Spleen (tissue), 11 donors: ENCODE measurements at regions not wholly inside any gene's neighbourhood (a gene's known extent, or its start where the extent isn't known, plus 50 kb on each side); places are given as distances from the start of the nearest gene placed in this dataset.
"Not testable (repeated sequence)": the region's sequence is repeated elsewhere in the genome, so short reads cannot be mapped to it uniquely, and the experiment has no call there.

Experiments
- DNase-seq: peaks from one replicate; pipeline ENCODE4 v3.0.0-alpha.2; 2020
- H3K27ac ChIP-seq, 8 donors: fragments of 200-600 bp; sonication (generic) in 7 of 8; 1 replicate in 4 of 8; 2 replicates in 4 of 8; pipeline versions ENCODE4 v1.5.0 to v1.8.0; 2016 to 2021; ENCODE audit warnings: inconsistent platforms in 4 of 8, mild to moderate bottlenecking in 4 of 8, moderate library complexity in 1 of 8
- H3K27me3 ChIP-seq, 7 donors: fragments of 200-600 bp; sonication (generic) in 6 of 7; replicated peaks in 1 of 7; 1 replicate in 4 of 7; 2 replicates in 3 of 7; pipeline versions ENCODE4 v1.5.0 to v1.8.0; 2016 to 2021; ENCODE audit warnings: inconsistent platforms in 3 of 7, mild to moderate bottlenecking in 1 of 7
- H3K36me3 ChIP-seq, 6 donors: fragments of 200-600 bp; sonication (generic) in 5 of 6; 1 replicate in 4 of 6; 2 replicates in 2 of 6; pipeline versions ENCODE4 v1.5.0 to v1.8.0; 2016 to 2021; ENCODE audit warnings: inconsistent platforms in 2 of 6
- H3K4me1 ChIP-seq, 6 donors: fragments of 200-600 bp; sonication (generic) in 5 of 6; 1 replicate in 3 of 6; 2 replicates in 3 of 6; pipeline versions ENCODE4 v1.5.0 to v1.8.0; 2016 to 2021; ENCODE audit warnings: inconsistent platforms in 3 of 6
- H3K4me3 ChIP-seq, 8 donors: fragments of 200-600 bp; sonication (generic) in 7 of 8; 1 replicate in 4 of 8; 2 replicates in 4 of 8; pipeline versions ENCODE4 v1.5.0 to v1.8.0; 2016 to 2021; ENCODE audit warnings: inconsistent platforms in 4 of 8, mild to moderate bottlenecking in 4 of 8, moderate library complexity in 2 of 8
- H3K9me3 ChIP-seq, 8 donors: fragments of 200-600 bp; sonication (generic) in 7 of 8; 1 replicate in 4 of 8; 2 replicates in 4 of 8; pipeline versions ENCODE4 v1.5.0 to v1.8.0; 2016 to 2021; ENCODE audit warnings: inconsistent platforms in 4 of 8
- POLR2A ChIP-seq, 3 donors: fragments of 450-650 bp; IDR thresholded peaks; one replicate each; pipeline ENCODE4 v1.5.1; 2017; ENCODE audit warnings: antibody characterized with exemption in 3 of 3, mild to moderate bottlenecking in 1 of 3
- POLR2AphosphoS5 ChIP-seq, 3 donors: sonication (generic); formaldehyde crosslinking; IDR thresholded peaks; one replicate each; pipeline ENCODE4 v1.5.1; 2017; ENCODE audit warnings: antibody characterized with exemption in 3 of 3
- WGBS, 5 donors: extraction: QIAGEN DNeasy Blood & Tissue Kit in 3 of 5; methylation state at CpG; one replicate each; pipeline versions ENCODE4 v1.1.5 to v1.1.7; 2013 to 2018; 5-methylcytosine and 5-hydroxymethylcytosine counted together
- intact Hi-C: fragments of 100-400 bp; cut with DNase I; formaldehyde crosslinking; loops from one replicate; pipeline ENCODE4 v1.15.0; 2023; ENCODE audit warnings: low total_unique reads
- TF ChIP-seq, protein P1 (sequence below), 11 experiments: fragments of 200-600 bp in 7 of 11; fragments of 450-650 bp in 4 of 11; sonication (generic) in 4 of 11; IDR thresholded peaks in 8 of 11; conservative IDR thresholded peaks in 3 of 11; 1 replicate in 7 of 11; 2 replicates in 4 of 11; pipeline versions ENCODE4 v1.4.0 to v1.8.0; 2016 to 2021; ENCODE audit warnings: antibody characterized with exemption in 11 of 11, inconsistent platforms in 4 of 11, mild to moderate bottlenecking in 1 of 11
- donor health status: healthy with polysubstance abuse.
- donor health status: DM: no; HTN: no; CAD: no; lungs with moderate emphysema.
- donor health status: DM: no; HTN: no; CAD: no.
- donor health status: Bipolar disorder and iron deficiency.
- donor health status: healthy.
- donor health status: DM: no; HTN: no; CAD: no.
- donor health status: DM: yes; HTN: yes; CAD: no.

DNA sequence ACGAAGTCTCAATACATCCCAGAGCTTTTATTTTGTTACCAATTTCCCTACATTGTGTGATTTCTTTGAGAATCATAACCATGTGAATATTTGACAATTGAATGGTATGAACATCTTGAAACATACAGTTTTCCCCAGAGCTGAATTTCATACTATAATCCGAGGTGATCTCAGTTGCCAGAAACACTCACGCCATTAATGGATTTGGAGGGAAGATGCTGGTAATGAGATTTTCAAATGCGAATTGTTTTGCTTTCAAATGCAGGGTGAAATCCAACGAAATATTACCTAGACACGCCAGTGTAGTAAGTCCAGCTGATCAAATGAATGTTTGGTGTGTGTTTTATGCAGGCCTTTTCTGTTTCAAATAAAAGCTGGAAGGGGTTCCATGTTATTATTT lies 277.8 kb upstream of the CDH5 start:
- Histone ChIP-seq H3K9me3 (no peaks in the 10 kb centered on the region), H3K4me1 (no peaks in the 10 kb centered on the region), H3K27ac (no peak overlapping the region), H3K4me3 (no peak overlapping the region), H3K27me3 (no peaks in the 10 kb centered on the region), H3K36me3 (no peaks in the 10 kb centered on the region)
- 82 to 88% (median 83%) methylated on average over 6 of the region's 6 CpGs for WGBS, 5 donors
- TF ChIP-seq POLR2AphosphoS5 (IDR thresholded peaks at IDR 0.05): no peak
- no peak for TF ChIP-seq POLR2A (IDR thresholded peaks at IDR 0.05)
- TF ChIP-seq, protein P1, sequence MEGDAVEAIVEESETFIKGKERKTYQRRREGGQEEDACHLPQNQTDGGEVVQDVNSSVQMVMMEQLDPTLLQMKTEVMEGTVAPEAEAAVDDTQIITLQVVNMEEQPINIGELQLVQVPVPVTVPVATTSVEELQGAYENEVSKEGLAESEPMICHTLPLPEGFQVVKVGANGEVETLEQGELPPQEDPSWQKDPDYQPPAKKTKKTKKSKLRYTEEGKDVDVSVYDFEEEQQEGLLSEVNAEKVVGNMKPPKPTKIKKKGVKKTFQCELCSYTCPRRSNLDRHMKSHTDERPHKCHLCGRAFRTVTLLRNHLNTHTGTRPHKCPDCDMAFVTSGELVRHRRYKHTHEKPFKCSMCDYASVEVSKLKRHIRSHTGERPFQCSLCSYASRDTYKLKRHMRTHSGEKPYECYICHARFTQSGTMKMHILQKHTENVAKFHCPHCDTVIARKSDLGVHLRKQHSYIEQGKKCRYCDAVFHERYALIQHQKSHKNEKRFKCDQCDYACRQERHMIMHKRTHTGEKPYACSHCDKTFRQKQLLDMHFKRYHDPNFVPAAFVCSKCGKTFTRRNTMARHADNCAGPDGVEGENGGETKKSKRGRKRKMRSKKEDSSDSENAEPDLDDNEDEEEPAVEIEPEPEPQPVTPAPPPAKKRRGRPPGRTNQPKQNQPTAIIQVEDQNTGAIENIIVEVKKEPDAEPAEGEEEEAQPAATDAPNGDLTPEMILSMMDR (IDR thresholded peaks at IDR 0.05 in 8 of 11, conservative IDR thresholded peaks at IDR 0.05 in 3 of 11): no peak
- DNase-seq: no peak
- intact Hi-C loops: no loop called here

DNA sequence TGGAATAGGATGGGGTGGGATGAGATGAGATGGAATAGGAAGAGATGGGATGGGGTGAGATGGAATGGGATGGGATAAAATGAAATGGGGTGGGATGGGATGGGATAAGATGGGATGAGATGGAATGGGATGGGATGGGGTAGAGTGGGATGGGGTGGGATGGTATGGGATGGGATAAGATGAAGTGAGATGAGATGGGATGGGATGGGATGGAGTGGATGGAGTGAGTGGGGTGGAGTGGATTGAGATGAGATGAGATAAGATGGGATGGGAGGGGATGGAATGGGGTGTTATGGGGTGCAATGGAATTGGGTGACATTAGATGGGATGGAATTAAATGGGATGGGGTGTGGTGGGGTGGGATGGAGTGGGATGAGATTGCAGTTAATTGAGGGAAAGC lies 279.2 kb upstream of the CDH5 start:
- no peaks in the 10 kb centered on the region for H3K27me3 ChIP-seq
- intact Hi-C loops: no loop called here
- DNase-seq: no peak
- no peaks in the 10 kb centered on the region for H3K36me3 ChIP-seq
- H3K4me1 ChIP-seq: no peaks in the 10 kb centered on the region
- TF ChIP-seq POLR2A (IDR thresholded peaks at IDR 0.05): no peak
- TF ChIP-seq POLR2AphosphoS5 (IDR thresholded peaks at IDR 0.05): no peak
- TF ChIP-seq, protein P1 (IDR thresholded peaks at IDR 0.05 in 8 of 11, conservative IDR thresholded peaks at IDR 0.05 in 3 of 11): no peak
- H3K4me3 ChIP-seq: no peak overlapping the region
- no peak overlapping the region for H3K27ac ChIP-seq
- H3K9me3 ChIP-seq: no peaks in the 10 kb centered on the region

DNA sequence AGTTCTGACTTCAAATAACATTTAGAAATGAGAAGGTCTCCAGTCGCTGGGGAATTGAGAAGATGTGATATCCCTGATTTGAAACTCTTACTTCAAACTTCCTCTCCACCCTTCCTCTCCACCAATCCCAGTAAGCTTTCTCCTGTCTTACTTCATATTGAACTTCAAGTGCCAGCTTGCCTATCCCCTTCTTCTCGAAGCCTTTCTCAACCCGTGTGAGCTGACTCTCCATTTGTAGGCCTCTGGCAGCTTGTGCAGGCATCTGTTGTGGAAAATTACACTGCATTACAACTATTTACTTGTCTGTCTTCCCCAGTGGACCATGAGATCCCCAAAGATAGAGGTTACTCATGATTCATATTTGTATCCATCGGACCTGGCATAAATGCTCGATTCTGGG lies 280.8 kb upstream of the CDH5 start:
- intact Hi-C loops: no loop called here
- Histone ChIP-seq H3K27me3 (no peaks in the 10 kb centered on the region), H3K27ac (no peak overlapping the region), H3K36me3 (no peaks in the 10 kb centered on the region), H3K4me1 (no peaks in the 10 kb centered on the region), H3K9me3 (no peaks in the 10 kb centered on the region), H3K4me3 (no peak overlapping the region)
- WGBS, 5 donors: 84 to 92% (median 86%) methylated on average over 5 of the region's 5 CpGs
- DNase-seq: no peak
- TF ChIP-seq POLR2A (IDR thresholded peaks at IDR 0.05): no peak
- TF ChIP-seq POLR2AphosphoS5 (IDR thresholded peaks at IDR 0.05): no peak
- TF ChIP-seq, protein P1 (IDR thresholded peaks at IDR 0.05 in 8 of 11, conservative IDR thresholded peaks at IDR 0.05 in 3 of 11): no peak

DNA sequence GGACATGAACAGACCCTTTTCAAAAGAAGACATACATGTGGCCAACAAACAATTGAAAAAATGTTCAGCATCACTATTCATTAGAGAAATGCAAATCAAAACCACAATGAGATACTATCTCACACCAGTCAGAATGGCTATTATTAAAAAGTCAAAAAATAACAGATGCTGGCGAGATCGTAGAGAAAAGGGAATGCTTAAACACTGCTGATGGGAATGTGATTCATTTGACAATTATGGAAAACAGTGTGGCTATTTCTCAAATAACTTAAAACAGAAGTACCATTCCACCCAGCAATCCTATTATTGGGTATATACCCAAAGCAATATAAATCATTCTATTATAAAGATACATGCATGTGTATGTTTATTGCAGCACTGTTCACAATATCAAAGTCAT lies 281.8 kb upstream of the CDH5 start:
- H3K9me3 ChIP-seq, H3K27ac ChIP-seq, H3K36me3 ChIP-seq, H3K4me1 ChIP-seq, H3K27me3 ChIP-seq, H3K4me3 ChIP-seq, intact Hi-C loops, DNase-seq: not testable (repeated sequence)
- 91 to 98% (median 94%) methylated on average over 2 of the region's 2 CpGs for WGBS, 5 donors

DNA sequence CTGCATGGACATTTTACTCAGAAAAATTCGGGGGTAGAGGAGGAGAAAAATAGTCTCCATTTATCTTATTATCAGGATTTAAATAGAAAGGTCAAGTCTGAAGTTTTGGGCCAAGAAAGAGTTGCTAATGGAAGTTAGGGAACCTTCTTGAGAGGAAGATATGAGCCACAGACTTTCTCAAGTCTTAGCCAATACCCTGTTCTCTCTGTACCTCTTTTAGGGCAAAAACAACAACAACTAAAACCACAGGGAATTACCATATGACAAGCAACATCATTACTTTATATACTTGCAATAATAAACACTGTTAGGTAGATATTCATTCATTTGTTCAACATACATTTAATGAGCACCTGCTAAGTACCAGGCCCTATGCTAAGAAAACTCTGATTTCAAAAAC lies 282.2 kb upstream of the CDH5 start:
- DNase-seq: no peak
- H3K27ac ChIP-seq: no peak overlapping the region
- TF ChIP-seq POLR2A (IDR thresholded peaks at IDR 0.05): no peak
- TF ChIP-seq, protein P1 (IDR thresholded peaks at IDR 0.05 in 8 of 11, conservative IDR thresholded peaks at IDR 0.05 in 3 of 11): no peak
- TF ChIP-seq POLR2AphosphoS5 (IDR thresholded peaks at IDR 0.05): no peak
- no peaks in the 10 kb centered on the region for H3K36me3 ChIP-seq
- WGBS, 5 donors: 27 to 51% (median 43%) methylated on average over 1 of the region's 1 CpG
- H3K4me3 ChIP-seq: no peak overlapping the region
- no peaks in the 10 kb centered on the region for H3K9me3 ChIP-seq
- intact Hi-C loops: no loop called here
- no peaks in the 10 kb centered on the region for H3K27me3 ChIP-seq
- H3K4me1 ChIP-seq: no peaks in the 10 kb centered on the region
